Stimulated activated CD8-positive, alpha-beta memory T cell treated with anti-CD3 and anti-CD28 coated beads, Interleukin-7, amount 100 ng/mL, for 24 hours (primary cell): ENCODE measurements at regions not wholly inside any gene's neighbourhood (a gene's known extent, or its start where the extent isn't known, plus 50 kb on each side); places are given as distances from the start of the nearest gene placed in this dataset.
"Not testable (repeated sequence)": the region's sequence is repeated elsewhere in the genome, so short reads cannot be mapped to it uniquely, and the experiment has no call there.

ENCODE experiments used
- DNase-seq: peaks from one replicate; pipeline ENCODE4 v3.0.0-alpha.2; 2020; ENCODE audit warnings: low read depth

- DNase-seq = no peak
Observed at GRCh38 chr7:68399991-68400590, 1198.2 kb upstream of the AUTS2 start.

GRCh38 chr7:68400783-68401182, 1197.5 kb upstream of the AUTS2 start:
- DNase-seq = no peak

- DNase-seq = no peak
Observed at GRCh38 chr7:68401313-68401712, 1197.0 kb upstream of the AUTS2 start.

GRCh38 chr7:68406480-68406879, 1191.8 kb upstream of the AUTS2 start:
- DNase-seq = no peak

GRCh38 chr7:68407460-68407859, 1190.8 kb upstream of the AUTS2 start:
- no peak for DNase-seq

GRCh38 chr7:68408873-68409272, 1189.4 kb upstream of the AUTS2 start:
- DNase-seq = no peak

GRCh38 chr7:68409851-68410250, 1188.4 kb upstream of the AUTS2 start:
- no peak for DNase-seq

- not testable (repeated sequence) for DNase-seq
Observed at GRCh38 chr7:68410693-68411092, 1187.6 kb upstream of the AUTS2 start.

GRCh38 chr7:68411742-68412141, 1186.5 kb upstream of the AUTS2 start:
- no peak for DNase-seq

GRCh38 chr7:68414631-68415425, 1183.4 kb upstream of the AUTS2 start:
- DNase-seq = no peak

GRCh38 chr7:68417002-68417401, 1181.3 kb upstream of the AUTS2 start:
- no peak for DNase-seq

GRCh38 chr7:68417659-68418058, 1180.6 kb upstream of the AUTS2 start:
- DNase-seq = no peak

GRCh38 chr7:68420342-68421192, 1177.7 kb upstream of the AUTS2 start:
- DNase-seq = no peak

- DNase-seq = no peak
Observed at GRCh38 chr7:68421712-68422111, 1176.6 kb upstream of the AUTS2 start.

- DNase-seq = no peak
Observed at GRCh38 chr7:68422281-68422680, 1176.0 kb upstream of the AUTS2 start.

- DNase-seq = no peak
Observed at GRCh38 chr7:68423356-68423755, 1174.9 kb upstream of the AUTS2 start.

GRCh38 chr7:68424658-68425297, 1173.5 kb upstream of the AUTS2 start:
- no peak for DNase-seq

- no peak for DNase-seq
Observed at GRCh38 chr7:68425377-68425776, 1172.9 kb upstream of the AUTS2 start.

- DNase-seq = no peak
Observed at GRCh38 chr7:68429411-68430117, 1168.7 kb upstream of the AUTS2 start.

- no peak for DNase-seq
Observed at GRCh38 chr7:68432585-68432984, 1165.7 kb upstream of the AUTS2 start.

GRCh38 chr7:68433462-68434070, 1164.7 kb upstream of the AUTS2 start:
- no peak for DNase-seq
